B cell (primary cell): ENCODE measurements at regions not wholly inside any gene's neighbourhood (a gene's known extent, or its start where the extent isn't known, plus 50 kb on each side); places are given as distances from the start of the nearest gene placed in this dataset.

ENCODE experiments used
- ATAC-seq: fragments of 200-7000 bp; cut with Tn5 transposase; one replicate; pipeline ENCODE4 v1.10.0; 2021; ENCODE audit warnings: low read depth, mild to moderate bottlenecking, moderate number of reproducible peaks, moderate library complexity
- CTCF ChIA-PET: fragments of 350-600 bp; sonication (Branson Sonifier 250); formaldehyde crosslinking; loops from one replicate; lab custom pipeline; 2021; ENCODE audit warnings: antibody characterized with exemption, inconsistent platforms; lab: Charles Lee
- POLR2A ChIA-PET: fragments of 350-600 bp; sonication (Branson Sonifier 250); formaldehyde crosslinking; loops from one replicate; lab custom pipeline; 2021; ENCODE audit warnings: antibody characterized with exemption; lab: Charles Lee
- DNase-seq: peaks from one replicate; pipeline ENCODE4 v3.0.0; 2013
- H2AFZ ChIP-seq: 2 replicates; pipeline ENCODE4 v1.6.1; 2012; ENCODE audit warnings: mild to moderate bottlenecking, low read depth, low read length; ENCODE audit not compliant: insufficient read depth, poor library complexity, severe bottlenecking
- H3K27ac ChIP-seq, 2 donors: 1 replicate in 1 of 2; 2 replicates in 1 of 2; pipeline ENCODE4 v1.5.1; 2012 to 2013; ENCODE audit warnings: low read length in 2 of 2, mild to moderate bottlenecking in 2 of 2, moderate library complexity in 1 of 2
- H3K27me3 ChIP-seq, 4 experiments: fragments of 200-600 bp in 1 of 4; sonication (generic) in 1 of 4; replicated peaks in 1 of 4; 1 replicate in 2 of 4; 2 replicates in 2 of 4; pipeline versions ENCODE4 v1.6.1 to v1.7.0; 2013 to 2016; ENCODE audit warnings: low read length in 3 of 4, mild to moderate bottlenecking in 2 of 4, mixed read lengths in 1 of 4, moderate library complexity in 1 of 4; ENCODE audit not compliant: insufficient read depth in 4 of 4, control insufficient read depth in 3 of 4; ENCODE audit errors: control extremely low read depth in 1 of 4
- H3K36me3 ChIP-seq, 2 experiments: replicated peaks in 1 of 2; 1 replicate in 1 of 2; 2 replicates in 1 of 2; pipeline versions ENCODE4 v1.6.1 to v1.7.1; 2013; ENCODE audit warnings: low read length in 1 of 2; ENCODE audit not compliant: insufficient read depth in 2 of 2, control insufficient read depth in 1 of 2; ENCODE audit errors: control extremely low read depth in 1 of 2, extremely low read depth in 1 of 2
- H3K4me1 ChIP-seq, 2 donors: fragments of 200-600 bp in 1 of 2; sonication (generic) in 1 of 2; 1 replicate in 1 of 2; 2 replicates in 1 of 2; pipeline versions ENCODE4 v1.5.1 to v1.6.1; 2013 to 2017; ENCODE audit warnings: low read length in 2 of 2; ENCODE audit not compliant: control insufficient read depth in 2 of 2, insufficient read depth in 2 of 2
- H3K4me2 ChIP-seq: replicated peaks from 2 replicates; pipeline ENCODE3; 2012; ENCODE audit warnings: mild to moderate bottlenecking, low read depth, low read length; ENCODE audit not compliant: poor library complexity, severe bottlenecking
- H3K4me3 ChIP-seq, 5 experiments: fragments of 200-600 bp in 1 of 5; sonication (generic) in 1 of 5; 1 replicate in 3 of 5; 2 replicates in 2 of 5; pipeline versions ENCODE4 v1.5.1 to v1.7.0; 2011 to 2016; ENCODE audit warnings: low read length in 4 of 5, mild to moderate bottlenecking in 4 of 5, low read depth in 2 of 5, control low read depth in 1 of 5, moderate library complexity in 1 of 5; ENCODE audit not compliant: insufficient read depth in 1 of 5; ENCODE audit errors: control extremely low read depth in 1 of 5, extremely low read depth in 1 of 5
- H3K79me2 ChIP-seq: fragments of 200-600 bp; sonication (generic); one replicate; pipeline ENCODE4 v1.6.0; 2016; ENCODE audit warnings: low read length; ENCODE audit not compliant: control insufficient read depth, insufficient read depth
- H3K9ac ChIP-seq: fragments of 200-600 bp; sonication (generic); 2 replicates; pipeline ENCODE4 v1.6.1; 2017; ENCODE audit warnings: mild to moderate bottlenecking, low read length, moderate library complexity
- H3K9me3 ChIP-seq, 3 donors: one replicate each; pipeline versions ENCODE4 v1.6.1 to v1.7.1; 2013; ENCODE audit warnings: low read length in 2 of 3; ENCODE audit not compliant: control insufficient read depth in 2 of 3, insufficient read depth in 1 of 3; ENCODE audit errors: control extremely low read depth in 1 of 3
- H4K20me1 ChIP-seq: 2 replicates; pipeline ENCODE4 v1.6.0; 2012; ENCODE audit warnings: mild to moderate bottlenecking, low read length; ENCODE audit not compliant: insufficient read depth, control insufficient read depth, poor library complexity, severe bottlenecking
- H3K27ac Mint-ChIP-seq: one replicate; pipeline ENCODE4 v1.8.0; 2021; ENCODE audit warnings: mixed read lengths
- H3K27me3 Mint-ChIP-seq: one replicate; pipeline ENCODE4 v1.8.0; 2021; ENCODE audit warnings: mixed read lengths
- H3K4me1 Mint-ChIP-seq: one replicate; pipeline ENCODE4 v1.8.0; 2021; ENCODE audit warnings: mixed read lengths
- H3K4me3 Mint-ChIP-seq: one replicate; pipeline ENCODE4 v1.8.0; 2021; ENCODE audit warnings: mixed read lengths
- H3K9me3 Mint-ChIP-seq: one replicate; pipeline ENCODE4 v1.8.0; 2022; ENCODE audit warnings: mixed read lengths; ENCODE audit not compliant: insufficient read depth
- EZH2 ChIP-seq: IDR thresholded peaks from 2 replicates; pipeline ENCODE4 v1.6.1; 2012; ENCODE audit warnings: borderline replicate concordance, low read depth, mild to moderate bottlenecking, moderate library complexity, low read length; ENCODE audit not compliant: insufficient read depth, poor library complexity, severe bottlenecking
- WGBS: methylation state at CpG from one replicate; pipeline ENCODE4 v1.1.5; 2013; ENCODE audit warnings: missing lambda C conversion rate; ENCODE audit not compliant: insufficient coverage; 5-methylcytosine and 5-hydroxymethylcytosine counted together
- intact Hi-C: fragments of 100-400 bp; cut with micrococcal nuclease; formaldehyde crosslinking; loops from one replicate; pipeline ENCODE4 v1.10.0; 2022
- TF ChIP-seq, protein P1 (sequence below): fragments of 200-600 bp; IDR thresholded peaks from one replicate; pipeline ENCODE4 v1.8.0; 2022; ENCODE audit warnings: antibody characterized with exemption, mild to moderate bottlenecking

GRCh38 chr5:35371951-35372426 lies 141.7 kb upstream of the PRLR start:
- no peak overlapping the region for H3K27ac Mint-ChIP-seq
- ChIA-PET POLR2A (no interaction called here), CTCF (no interaction called here)
- ATAC-seq (no peak), DNase-seq (no peak)
- no peaks in the 10 kb centered on the region for H3K4me1 ChIP-seq
- no peak overlapping the region for H2AFZ ChIP-seq
- WGBS, result 80% methylated on average over 1 of the region's 1 CpG
- no peaks in the 10 kb centered on the region for H3K27me3 ChIP-seq
- H3K36me3 ChIP-seq, result no peaks in the 10 kb centered on the region
- no peak for TF ChIP-seq EZH2
- TF ChIP-seq, protein P1, sequence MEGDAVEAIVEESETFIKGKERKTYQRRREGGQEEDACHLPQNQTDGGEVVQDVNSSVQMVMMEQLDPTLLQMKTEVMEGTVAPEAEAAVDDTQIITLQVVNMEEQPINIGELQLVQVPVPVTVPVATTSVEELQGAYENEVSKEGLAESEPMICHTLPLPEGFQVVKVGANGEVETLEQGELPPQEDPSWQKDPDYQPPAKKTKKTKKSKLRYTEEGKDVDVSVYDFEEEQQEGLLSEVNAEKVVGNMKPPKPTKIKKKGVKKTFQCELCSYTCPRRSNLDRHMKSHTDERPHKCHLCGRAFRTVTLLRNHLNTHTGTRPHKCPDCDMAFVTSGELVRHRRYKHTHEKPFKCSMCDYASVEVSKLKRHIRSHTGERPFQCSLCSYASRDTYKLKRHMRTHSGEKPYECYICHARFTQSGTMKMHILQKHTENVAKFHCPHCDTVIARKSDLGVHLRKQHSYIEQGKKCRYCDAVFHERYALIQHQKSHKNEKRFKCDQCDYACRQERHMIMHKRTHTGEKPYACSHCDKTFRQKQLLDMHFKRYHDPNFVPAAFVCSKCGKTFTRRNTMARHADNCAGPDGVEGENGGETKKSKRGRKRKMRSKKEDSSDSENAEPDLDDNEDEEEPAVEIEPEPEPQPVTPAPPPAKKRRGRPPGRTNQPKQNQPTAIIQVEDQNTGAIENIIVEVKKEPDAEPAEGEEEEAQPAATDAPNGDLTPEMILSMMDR, result no peak
- H3K4me3 Mint-ChIP-seq, result no peak overlapping the region
- intact Hi-C loops, result no loop called here
- no peak overlapping the region for H3K4me2 ChIP-seq
- no peaks in the 10 kb centered on the region for H4K20me1 ChIP-seq
- H3K27me3 Mint-ChIP-seq, result peaks cover 4% of the 10 kb centered on the region
- no peak overlapping the region for H3K9ac ChIP-seq
- H3K9me3 Mint-ChIP-seq, result no peaks in the 10 kb centered on the region
- no peaks in the 10 kb centered on the region for H3K9me3 ChIP-seq
- no peak overlapping the region for H3K4me3 ChIP-seq
- H3K27ac ChIP-seq, result no peak overlapping the region
- no peaks in the 10 kb centered on the region for H3K79me2 ChIP-seq
- H3K4me1 Mint-ChIP-seq, result no peaks in the 10 kb centered on the region

GRCh38 chr5:35370871-35371270 lies 140.6 kb upstream of the PRLR start:
- H3K9ac ChIP-seq, result no peak overlapping the region
- H3K4me1 Mint-ChIP-seq, result no peaks in the 10 kb centered on the region
- WGBS, result no CpG with 5 or more reads among the region's 2 CpGs
- CTCF ChIA-PET, result interaction anchor here (0.8 kb wide), 1 partner anchor 44 kb away, joined by 3 read pairs; no protein-coding TSS in a partner anchor
- DNase-seq (no peak), ATAC-seq (no peak)
- TF ChIP-seq, protein P1, result no peak
- TF ChIP-seq EZH2, result no peak
- no peaks in the 10 kb centered on the region for H3K27me3 Mint-ChIP-seq
- no peaks in the 10 kb centered on the region for H3K27me3 ChIP-seq
- H3K4me3 Mint-ChIP-seq, result no peak overlapping the region
- intact Hi-C loops, result no loop called here
- no peak overlapping the region for H3K27ac ChIP-seq
- no peak overlapping the region for H2AFZ ChIP-seq
- no peak overlapping the region for H3K4me2 ChIP-seq
- H3K9me3 Mint-ChIP-seq, result no peaks in the 10 kb centered on the region
- POLR2A ChIA-PET, result no interaction called here
- no peaks in the 10 kb centered on the region for H4K20me1 ChIP-seq
- H3K4me3 ChIP-seq, result no peak overlapping the region
- H3K9me3 ChIP-seq, result no peaks in the 10 kb centered on the region
- no peaks in the 10 kb centered on the region for H3K36me3 ChIP-seq
- no peak overlapping the region for H3K27ac Mint-ChIP-seq
- no peaks in the 10 kb centered on the region for H3K4me1 ChIP-seq
- H3K79me2 ChIP-seq, result no peaks in the 10 kb centered on the region
